Activated CD8-positive, alpha-beta memory T cell treated with anti-CD3 and anti-CD28 coated beads for 36 hours (primary cell): ENCODE measurements at regions not wholly inside any gene's neighbourhood (a gene's known extent, or its start where the extent isn't known, plus 50 kb on each side); places are given as distances from the start of the nearest gene placed in this dataset.

Experiments used
- CTCF ChIA-PET: fragments of 350-600 bp; sonication (Branson Sonifier 250); formaldehyde crosslinking; loops from one replicate; lab custom pipeline; 2021; ENCODE audit warnings: antibody characterized with exemption; lab: Charles Lee
- POLR2A ChIA-PET: fragments of 350-600 bp; sonication (Branson Sonifier 250); formaldehyde crosslinking; loops from one replicate; lab custom pipeline; 2021; ENCODE audit warnings: antibody characterized with exemption; lab: Charles Lee

DNA sequence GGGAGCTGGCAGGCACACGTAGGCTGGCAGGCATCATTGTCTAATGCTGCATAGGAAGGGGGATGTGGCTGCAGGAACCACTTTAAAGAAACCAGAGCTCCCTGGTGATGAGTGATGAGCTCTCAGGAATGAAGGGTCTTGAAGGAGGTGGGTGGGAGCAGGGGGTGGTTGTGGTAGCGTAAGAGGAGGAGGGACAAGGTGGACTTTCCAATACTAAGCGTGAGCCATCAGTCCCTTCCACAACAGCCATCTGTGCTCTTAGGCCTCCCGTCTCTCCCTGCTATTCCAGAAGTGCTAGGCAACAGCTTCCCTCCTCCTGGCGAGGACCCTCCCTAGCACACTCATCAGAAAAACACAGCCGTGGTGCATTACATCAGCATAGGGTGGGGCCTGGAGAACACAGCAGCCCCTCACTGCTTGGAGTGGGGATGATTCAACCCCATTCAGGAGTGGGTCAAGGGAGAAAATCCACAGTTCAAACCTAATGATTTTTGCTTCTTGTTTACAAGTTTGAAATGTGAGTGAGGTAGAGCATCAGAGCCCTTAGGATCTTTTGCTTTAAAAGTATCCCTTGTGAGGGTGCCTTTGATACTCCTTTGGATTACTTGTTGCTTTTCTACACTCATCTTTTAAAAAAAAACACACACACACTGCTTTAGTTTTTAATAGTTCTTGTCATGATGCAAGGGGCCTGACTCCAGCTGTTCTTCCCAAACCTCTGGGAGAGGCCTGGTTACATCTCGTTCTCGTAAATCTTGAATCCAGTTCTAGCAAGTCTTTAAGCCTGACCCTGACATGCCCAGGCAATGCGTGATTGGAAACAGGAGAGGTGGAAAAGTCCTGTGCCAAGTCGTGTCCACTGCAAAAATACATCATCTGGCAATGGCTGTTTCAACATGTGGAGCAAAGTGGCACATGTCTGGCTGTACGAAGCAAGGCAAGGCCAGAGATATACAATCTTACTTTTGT is 356.4 kb upstream of the DDHD1 start:
- ChIA-PET POLR2A (no interaction called here), CTCF (no interaction called here)

DNA sequence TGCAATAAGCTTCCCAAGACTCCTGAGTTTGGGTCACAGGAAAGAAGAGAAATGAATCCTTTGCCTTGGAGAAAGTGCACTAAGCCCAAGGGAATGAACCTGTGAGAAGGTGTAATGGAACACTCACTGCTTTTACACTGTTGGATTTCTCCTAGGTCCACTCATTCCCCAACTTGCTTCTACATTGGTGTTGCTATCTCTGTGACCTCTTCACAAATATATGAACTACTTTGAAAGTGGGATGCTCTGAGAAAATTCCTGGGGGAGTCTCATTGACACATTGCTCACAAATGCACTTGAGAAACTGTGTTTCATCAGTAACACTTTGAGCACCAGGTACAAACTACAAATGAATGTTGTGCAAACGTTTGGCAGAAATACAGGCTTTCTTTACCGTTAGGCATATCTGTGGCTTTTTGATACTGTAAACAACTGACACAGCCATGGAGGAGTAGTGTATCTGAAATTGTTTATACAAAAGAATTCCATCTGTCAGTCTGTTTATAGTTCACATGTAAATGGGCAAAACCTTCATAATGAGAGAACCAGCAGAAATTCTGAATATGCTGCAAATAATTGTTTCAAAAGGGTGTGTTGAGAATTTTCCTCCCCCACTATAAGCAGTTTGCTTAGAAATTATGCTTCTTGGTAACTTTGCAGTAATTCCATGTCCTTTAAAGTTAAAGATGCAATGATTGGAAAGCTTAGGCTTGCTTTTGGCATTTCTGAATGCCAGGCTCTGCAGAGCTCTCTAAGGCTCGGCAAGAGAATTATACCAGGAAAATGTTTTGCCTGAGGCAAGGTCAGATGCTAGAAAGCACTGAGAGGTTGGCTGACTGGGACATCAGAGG is 348.5 kb upstream of the DDHD1 start:
- ChIA-PET POLR2A (no interaction called here), CTCF (no interaction called here)

DNA sequence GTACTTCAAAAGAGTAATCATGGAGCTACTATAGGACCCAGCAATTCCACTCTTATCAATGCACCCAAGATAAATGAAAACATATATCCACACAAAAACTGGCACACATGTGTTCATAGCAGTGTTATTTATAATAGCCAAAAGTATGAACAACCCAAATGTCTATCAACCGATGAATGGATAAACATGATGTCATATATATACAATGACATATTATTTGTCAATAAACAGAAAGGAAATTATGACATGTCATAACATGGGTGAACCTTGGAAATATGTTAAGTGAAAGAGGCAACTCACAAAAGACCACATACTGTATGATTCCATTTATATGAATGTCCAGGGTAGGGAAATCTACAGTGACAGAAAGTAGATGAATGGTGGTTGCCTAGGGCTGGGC is 347.1 kb upstream of the DDHD1 start:
- CTCF ChIA-PET, result no interaction called here
- POLR2A ChIA-PET, result no interaction called here

GRCh38 chr14:53496668-53497067 is 343.5 kb upstream of the DDHD1 start:
- ChIA-PET CTCF (no interaction called here), POLR2A (no interaction called here)

DNA sequence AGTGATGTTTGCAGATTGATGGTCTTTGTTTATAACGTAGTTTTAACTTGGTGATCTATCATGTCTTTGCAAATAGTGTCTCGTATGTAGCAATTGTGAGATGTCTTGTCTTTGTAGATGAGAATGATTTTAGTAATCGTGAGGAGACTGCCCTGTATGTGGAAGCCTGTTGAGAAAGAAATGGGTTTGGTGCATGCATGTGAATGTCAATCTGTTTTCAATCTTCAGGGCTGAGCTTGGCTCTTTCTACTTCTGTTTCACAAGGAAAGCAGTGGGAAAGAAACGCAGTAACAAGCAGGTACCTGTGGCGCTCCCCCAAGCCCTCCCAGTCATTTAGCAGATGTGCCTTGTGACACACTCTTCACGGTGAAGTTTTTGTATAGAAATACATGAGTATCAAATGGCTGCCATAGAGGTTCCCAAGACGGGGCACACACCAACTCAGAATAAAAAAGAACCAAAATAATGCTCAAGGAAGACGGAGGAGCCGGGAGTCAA is 342.8 kb upstream of the DDHD1 start:
- CTCF ChIA-PET, result no interaction called here
- POLR2A ChIA-PET, result no interaction called here

DNA sequence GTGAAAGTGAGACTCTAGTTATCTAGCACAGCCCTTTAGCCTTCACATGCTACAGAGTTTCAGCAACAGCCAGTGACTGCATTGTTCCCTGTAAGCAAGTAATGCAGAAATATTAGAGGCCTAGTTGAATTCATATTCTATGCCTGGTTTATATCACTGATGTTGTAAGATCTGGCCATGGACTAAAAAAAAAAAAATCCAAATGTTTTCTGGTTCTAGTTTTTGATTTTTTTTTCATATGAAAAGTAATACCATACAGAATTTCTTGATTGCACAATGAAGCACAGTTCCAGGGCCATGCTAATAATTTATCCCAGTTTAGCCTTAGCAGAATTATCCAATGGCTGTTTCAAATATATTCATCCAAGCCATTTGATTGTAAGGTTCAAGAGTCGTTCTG is 341.5 kb upstream of the DDHD1 start:
- ChIA-PET CTCF (no interaction called here), POLR2A (no interaction called here)

- POLR2A ChIA-PET, result no interaction called here
- CTCF ChIA-PET, result no interaction called here
These were observed 340.7 kb upstream of the DDHD1 start for GRCh38 chr14:53493860-53494259.

DNA sequence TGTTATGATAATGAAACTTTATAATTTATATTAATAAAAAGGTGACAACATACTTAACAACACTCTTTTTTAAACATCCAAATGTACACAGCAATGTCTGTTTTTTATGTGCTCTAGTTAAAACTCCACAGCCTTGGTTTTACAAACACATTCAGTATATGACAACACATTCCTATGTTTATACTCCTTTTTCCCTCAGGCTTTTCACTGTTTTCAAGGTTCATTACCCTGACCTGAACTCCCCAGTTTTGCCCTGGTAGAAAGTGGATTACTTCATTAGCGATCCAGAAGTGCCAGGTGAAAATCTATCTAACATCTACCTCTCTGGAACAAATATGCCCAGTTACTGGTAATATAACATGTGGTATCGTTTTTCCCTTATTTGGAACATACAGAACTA is 340.2 kb upstream of the DDHD1 start:
- POLR2A ChIA-PET, result no interaction called here
- CTCF ChIA-PET, result no interaction called here

- POLR2A ChIA-PET, result no interaction called here
- CTCF ChIA-PET, result no interaction called here
These were observed 338.8 kb upstream of the DDHD1 start for GRCh38 chr14:53491884-53492277.

DNA sequence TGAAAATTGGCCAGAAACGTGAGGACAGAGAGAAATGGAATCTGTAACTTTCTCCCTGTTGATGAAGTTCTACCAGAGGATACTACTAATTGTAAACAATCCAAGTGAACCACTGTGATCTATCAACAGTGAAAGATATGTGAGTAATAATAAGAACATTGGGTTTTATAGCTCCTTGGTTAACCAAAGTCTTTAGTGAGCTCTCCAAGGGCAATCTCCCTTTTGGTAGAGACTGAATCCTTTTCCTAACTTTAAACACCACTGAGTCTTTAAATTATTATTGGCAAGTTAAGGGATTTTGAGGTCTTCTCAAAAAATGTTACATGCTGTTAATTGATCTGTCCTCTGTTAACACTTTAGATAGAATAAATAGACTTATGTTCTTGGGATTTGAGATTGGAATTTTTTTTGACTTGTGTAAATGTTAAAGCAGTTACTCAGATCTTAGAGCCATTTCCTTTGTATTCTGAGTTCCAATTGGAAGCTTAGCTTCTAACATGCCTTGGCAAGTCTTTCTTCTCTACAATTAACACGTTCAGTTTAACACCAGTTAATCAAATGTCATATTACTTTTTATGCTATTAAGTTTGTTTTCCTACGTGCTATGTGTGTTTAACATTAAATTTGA is 338.2 kb upstream of the DDHD1 start:
- POLR2A ChIA-PET, result no interaction called here

DNA sequence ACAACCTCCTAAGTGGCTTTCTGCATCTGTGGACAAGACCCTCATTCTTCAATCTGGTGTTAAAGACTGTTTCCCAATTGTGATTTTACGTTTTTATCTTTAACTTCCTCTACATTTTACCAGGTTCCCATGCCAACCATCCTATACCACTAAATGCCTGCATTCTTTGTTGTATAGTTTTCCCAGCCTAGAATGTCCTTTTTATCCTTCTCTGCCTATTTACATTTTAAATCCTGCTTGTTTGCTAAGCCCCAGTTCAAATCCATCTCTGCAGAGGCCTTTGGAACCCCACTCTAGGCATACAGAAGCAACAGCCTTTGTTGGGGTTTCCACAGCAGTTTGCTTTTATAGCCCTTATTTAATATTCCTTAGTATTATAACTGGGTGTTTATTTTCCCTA is 325.1 kb upstream of the DDHD1 start:
- CTCF ChIA-PET, result no interaction called here
- POLR2A ChIA-PET, result no interaction called here

More for the DNA sequence above, 338.2 kb upstream of the DDHD1 start:
- CTCF ChIA-PET, result no interaction called here

- CTCF ChIA-PET, result no interaction called here
- POLR2A ChIA-PET, result no interaction called here
These were observed 320.4 kb upstream of the DDHD1 start for GRCh38 chr14:53473480-53473879.

GRCh38 chr14:53472306-53472705 is 319.2 kb upstream of the DDHD1 start:
- ChIA-PET CTCF (no interaction called here), POLR2A (no interaction called here)

GRCh38 chr14:53470351-53471043 is 317.4 kb upstream of the DDHD1 start:
- POLR2A ChIA-PET, result no interaction called here
- CTCF ChIA-PET, result no interaction called here

DNA sequence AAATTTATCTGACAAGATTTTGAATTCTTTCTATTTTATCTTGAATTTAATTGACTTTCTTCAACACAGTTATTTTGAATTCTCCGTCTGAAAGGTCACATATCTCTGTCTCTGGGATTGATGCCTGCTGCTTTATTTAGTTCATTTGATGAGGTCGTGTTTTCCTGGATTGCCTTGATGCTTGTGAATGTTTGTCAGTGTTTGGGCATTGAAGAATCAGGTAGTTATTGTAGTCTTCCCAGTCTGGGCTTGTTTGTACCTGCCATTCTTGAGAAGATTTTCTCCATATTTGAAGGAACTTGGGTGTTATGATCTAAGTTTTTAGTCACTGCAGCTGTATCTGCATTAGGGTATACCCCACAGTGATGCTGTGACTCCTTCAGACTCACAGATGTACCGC is 315.8 kb upstream of the DDHD1 start:
- ChIA-PET POLR2A (no interaction called here), CTCF (no interaction called here)

DNA sequence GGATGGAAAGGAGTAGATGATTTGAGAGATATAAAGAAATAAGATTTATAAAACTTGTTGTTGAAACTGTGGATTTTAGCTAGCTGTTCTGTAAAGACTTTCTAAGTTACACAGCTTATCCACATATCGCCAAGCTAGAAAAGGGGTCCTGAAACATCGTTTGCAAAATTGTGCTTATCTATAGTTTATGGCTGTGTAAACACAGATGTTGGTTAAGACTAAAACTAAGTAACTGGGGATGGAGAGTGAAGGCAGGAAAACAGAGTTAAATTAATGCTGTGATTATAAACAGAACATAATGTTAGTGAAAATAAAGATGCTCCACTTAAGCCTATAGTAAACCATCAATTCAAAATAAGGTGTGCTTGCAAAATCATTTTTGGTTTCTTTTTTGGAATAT is 311.3 kb upstream of the DDHD1 start:
- ChIA-PET POLR2A (no interaction called here), CTCF (no interaction called here)

GRCh38 chr14:53462931-53463778 is 310.0 kb upstream of the DDHD1 start:
- POLR2A ChIA-PET, result no interaction called here
- CTCF ChIA-PET, result no interaction called here

DNA sequence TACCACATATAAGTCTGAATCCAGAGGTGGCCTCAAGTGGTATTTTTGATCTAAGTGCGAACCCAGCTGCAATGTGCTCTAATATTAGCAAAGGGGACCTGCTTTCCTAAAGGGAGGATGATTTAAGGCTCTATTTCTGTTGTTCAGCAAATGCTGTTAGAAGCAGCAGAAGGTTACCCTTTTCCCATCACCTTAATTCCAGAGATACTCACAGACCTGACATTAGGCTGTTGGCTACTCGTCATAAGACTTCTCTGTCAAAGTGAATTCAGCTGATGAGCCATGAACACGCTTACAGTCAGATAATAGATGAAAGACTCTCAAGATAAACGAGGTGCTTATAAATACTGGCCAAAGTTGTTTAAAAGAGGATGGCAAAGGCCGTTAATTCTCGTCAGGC is 308.7 kb upstream of the DDHD1 start:
- POLR2A ChIA-PET, result no interaction called here
- CTCF ChIA-PET, result no interaction called here

DNA sequence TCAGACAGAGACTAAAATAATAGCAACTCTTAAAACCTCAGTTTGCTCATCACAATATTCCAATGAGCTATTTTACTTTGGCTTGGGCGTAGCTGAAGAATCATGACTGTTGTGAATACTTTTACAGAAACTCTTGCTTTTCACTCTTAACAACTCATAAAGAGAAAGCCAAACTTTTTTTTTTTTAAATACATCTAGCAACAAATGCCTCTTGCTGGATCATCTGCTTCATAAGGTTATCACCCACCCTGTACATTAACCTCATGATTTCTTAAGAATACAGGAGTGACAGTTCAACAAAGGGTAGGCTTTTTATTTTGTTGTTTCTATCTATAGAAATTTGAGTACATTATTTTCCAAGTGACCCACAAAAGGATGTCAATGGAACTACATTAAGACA is 307.4 kb upstream of the DDHD1 start:
- POLR2A ChIA-PET, result no interaction called here
- CTCF ChIA-PET, result no interaction called here
